Activated T-helper 1 cell treated with anti-CD3 and anti-CD28 coated beads, Interleukin-12 subunit alpha, Interleukin-12 subunit beta, Interleukin-2, Interleukin-4 antibody, amounts not matched to agents 30 ng/mL and 10 ng/mL and 1 ng/mL, durations not matched to agents 14 hours and 24 hours and 36 hours (primary cell): ENCODE measurements at regions not wholly inside any gene's neighbourhood (a gene's known extent, or its start where the extent isn't known, plus 50 kb on each side); places are given as distances from the start of the nearest gene placed in this dataset.

Source experiments
- DNase-seq: peaks from one replicate; pipeline ENCODE4 v3.0.0; 2021; ENCODE audit warnings: low spot score
- H3K27ac Mint-ChIP-seq: one replicate; pipeline ENCODE4 v1.8.0; 2021; ENCODE audit warnings: mild to moderate bottlenecking, mixed read lengths
- H3K27me3 Mint-ChIP-seq: one replicate; pipeline ENCODE4 v1.8.0; 2022; ENCODE audit warnings: mild to moderate bottlenecking, moderate library complexity, mixed read lengths; ENCODE audit not compliant: insufficient read depth
- H3K36me3 Mint-ChIP-seq: one replicate; pipeline ENCODE4 v1.8.0; 2021; ENCODE audit warnings: low read depth, mixed read lengths
- H3K4me1 Mint-ChIP-seq: one replicate; pipeline ENCODE4 v1.8.0; 2021; ENCODE audit warnings: low read depth, mixed read lengths
- H3K4me3 Mint-ChIP-seq: one replicate; pipeline ENCODE4 v1.8.0; 2021; ENCODE audit warnings: mild to moderate bottlenecking, moderate library complexity, mixed read lengths
- H3K9me3 Mint-ChIP-seq: one replicate; pipeline ENCODE4 v1.8.0; 2021; ENCODE audit warnings: mixed read lengths
- intact Hi-C: fragments of 100-400 bp; cut with micrococcal nuclease; formaldehyde crosslinking; loops from one replicate; pipeline ENCODE4 v1.15.1; 2024

GRCh38 chr1:59123081-59123681, 173.7 kb upstream of the FGGY start:
- Mint-ChIP-seq H3K27me3 (peaks cover 6% of the 10 kb centered on the region), H3K9me3 (peaks cover 19% of the 10 kb centered on the region), H3K4me1 (peaks cover 41% of the 10 kb centered on the region), H3K36me3 (peaks cover 12% of the 10 kb centered on the region), H3K4me3 (no peak overlapping the region), H3K27ac (no peak overlapping the region)
- DNase-seq: no peak
- intact Hi-C loops: no loop called here

DNA sequence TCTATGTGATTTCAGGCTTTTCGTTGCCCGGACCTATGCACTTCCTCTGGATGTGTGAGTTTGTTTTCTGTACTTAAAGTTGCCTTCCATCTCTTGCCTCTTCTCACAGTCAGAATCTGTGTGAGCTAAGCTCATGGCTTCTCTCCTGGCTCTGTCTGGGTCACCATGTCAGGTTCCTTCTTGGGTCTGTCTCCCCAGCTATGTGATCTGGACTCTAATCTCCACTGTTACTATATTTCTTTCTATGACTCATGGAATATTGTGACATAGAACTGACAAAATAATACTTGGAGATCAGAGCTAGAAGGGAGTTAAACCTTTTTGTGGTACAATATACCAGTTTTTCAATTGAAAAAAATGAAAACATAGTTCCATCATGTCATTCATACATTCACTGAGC, 172.7 kb upstream of the FGGY start:
- intact Hi-C loops: no loop called here

DNA sequence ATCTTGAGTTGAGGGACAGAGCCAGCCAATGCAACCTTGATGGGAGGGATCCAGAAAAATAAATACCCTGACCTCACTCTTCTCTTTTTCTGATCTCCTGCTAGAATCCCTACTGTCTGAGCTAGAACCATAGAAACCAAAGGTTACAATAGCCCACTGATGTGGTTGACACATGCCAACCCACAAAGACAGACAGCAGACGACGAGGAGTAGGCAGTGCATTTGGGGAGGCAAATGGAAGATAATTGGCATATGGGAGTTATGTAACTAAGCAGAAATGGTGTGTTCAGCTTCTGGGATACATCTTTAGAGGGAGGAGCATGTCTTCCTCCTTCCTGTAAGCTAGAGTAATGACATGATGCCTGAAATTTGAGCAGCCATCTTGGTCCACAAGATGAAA, 171.7 kb upstream of the FGGY start:
- intact Hi-C loops: loop anchor here (5.0 kb wide), 2 partner anchors 98 to 572 kb away; no protein-coding TSS in a partner anchor
- H3K4me3 Mint-ChIP-seq: no peak overlapping the region
- peaks cover 5% of the 10 kb centered on the region for H3K27me3 Mint-ChIP-seq
- peaks cover 12% of the 10 kb centered on the region for H3K36me3 Mint-ChIP-seq
- H3K27ac Mint-ChIP-seq: peak overlapping the region; percentile 8
- H3K9me3 Mint-ChIP-seq: peaks cover 19% of the 10 kb centered on the region
- no peak for DNase-seq
- H3K4me1 Mint-ChIP-seq: peaks cover 41% of the 10 kb centered on the region

More for the DNA sequence above, 172.7 kb upstream of the FGGY start:
- DNase-seq: no peak
- peaks cover 12% of the 10 kb centered on the region for H3K36me3 Mint-ChIP-seq
- H3K4me1 Mint-ChIP-seq: peaks cover 41% of the 10 kb centered on the region
- H3K27ac Mint-ChIP-seq: no peak overlapping the region
- H3K4me3 Mint-ChIP-seq: no peak overlapping the region
- peaks cover 19% of the 10 kb centered on the region for H3K9me3 Mint-ChIP-seq
- H3K27me3 Mint-ChIP-seq: peaks cover 8% of the 10 kb centered on the region

GRCh38 chr1:59125676-59126320, 171.1 kb upstream of the FGGY start:
- H3K36me3 Mint-ChIP-seq: peaks cover 12% of the 10 kb centered on the region
- no peak overlapping the region for H3K27ac Mint-ChIP-seq
- intact Hi-C loops: loop anchor here (5.0 kb wide), 2 partner anchors 98 to 572 kb away; no protein-coding TSS in a partner anchor
- peaks cover 5% of the 10 kb centered on the region for H3K27me3 Mint-ChIP-seq
- no peak for DNase-seq
- no peak overlapping the region for H3K4me3 Mint-ChIP-seq
- peaks cover 41% of the 10 kb centered on the region for H3K4me1 Mint-ChIP-seq
- H3K9me3 Mint-ChIP-seq: peaks cover 19% of the 10 kb centered on the region

- H3K9me3 Mint-ChIP-seq: peaks cover 19% of the 10 kb centered on the region
Measured at GRCh38 chr1:59126366-59126765, 170.5 kb upstream of the FGGY start.

GRCh38 chr1:59128239-59128736, 168.6 kb upstream of the FGGY start:
- Mint-ChIP-seq H3K36me3 (peaks cover 8% of the 10 kb centered on the region), H3K4me3 (no peak overlapping the region), H3K4me1 (peaks cover 45% of the 10 kb centered on the region), H3K27ac (no peak overlapping the region), H3K27me3 (peaks cover 2% of the 10 kb centered on the region), H3K9me3 (peaks cover 19% of the 10 kb centered on the region)
- no peak for DNase-seq
- intact Hi-C loops: loop anchor here (5.0 kb wide), 2 partner anchors 101 to 569 kb away; no protein-coding TSS in a partner anchor

More at GRCh38 chr1:59126366-59126765, 170.5 kb upstream of the FGGY start:
- DNase-seq: no peak
- intact Hi-C loops: loop anchor here (5.0 kb wide), 2 partner anchors 99 to 571 kb away; no protein-coding TSS in a partner anchor
- H3K27me3 Mint-ChIP-seq: peaks cover 5% of the 10 kb centered on the region
- no peak overlapping the region for H3K4me3 Mint-ChIP-seq
- peaks cover 12% of the 10 kb centered on the region for H3K36me3 Mint-ChIP-seq
- peaks cover 41% of the 10 kb centered on the region for H3K4me1 Mint-ChIP-seq
- no peak overlapping the region for H3K27ac Mint-ChIP-seq

DNA sequence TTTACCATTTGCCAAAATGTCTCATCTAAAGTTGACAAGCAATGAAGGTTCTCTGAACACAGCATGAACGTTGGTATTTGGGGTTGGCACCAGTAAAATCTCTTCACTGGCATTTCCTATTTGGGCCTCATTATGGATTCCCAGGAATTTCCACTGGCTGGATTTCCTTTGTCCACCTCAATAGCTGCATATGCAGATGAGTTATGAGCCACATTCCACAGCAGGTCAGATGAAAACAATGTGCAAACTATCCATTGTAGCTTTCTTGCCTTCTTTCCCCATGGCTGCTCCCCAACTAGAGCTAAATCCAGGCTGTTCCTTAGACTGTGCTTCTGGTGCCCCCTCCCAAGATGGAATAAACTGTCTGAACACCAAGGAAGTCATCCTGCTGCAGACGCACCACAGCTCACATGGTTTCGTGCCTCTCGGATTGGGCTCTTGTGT, 168.1 kb upstream of the FGGY start:
- Mint-ChIP-seq H3K4me1 (peaks cover 42% of the 10 kb centered on the region), H3K4me3 (no peak overlapping the region), H3K9me3 (peaks cover 19% of the 10 kb centered on the region), H3K27me3 (peaks cover 5% of the 10 kb centered on the region), H3K36me3 (peaks cover 8% of the 10 kb centered on the region), H3K27ac (no peak overlapping the region)
- intact Hi-C loops: loop anchor here (5.0 kb wide), 2 partner anchors 102 to 568 kb away; no protein-coding TSS in a partner anchor
- DNase-seq: no peak

- peaks cover 5% of the 10 kb centered on the region for H3K27me3 Mint-ChIP-seq
- peaks cover 5% of the 10 kb centered on the region for H3K9me3 Mint-ChIP-seq
- DNase-seq: no peak
- intact Hi-C loops: no loop called here
- H3K36me3 Mint-ChIP-seq: peaks cover 3% of the 10 kb centered on the region
- H3K4me1 Mint-ChIP-seq: peaks cover 20% of the 10 kb centered on the region
- H3K27ac Mint-ChIP-seq: no peak overlapping the region
- H3K4me3 Mint-ChIP-seq: no peak overlapping the region
Measured at GRCh38 chr1:59132295-59132694, 164.6 kb upstream of the FGGY start.

DNA sequence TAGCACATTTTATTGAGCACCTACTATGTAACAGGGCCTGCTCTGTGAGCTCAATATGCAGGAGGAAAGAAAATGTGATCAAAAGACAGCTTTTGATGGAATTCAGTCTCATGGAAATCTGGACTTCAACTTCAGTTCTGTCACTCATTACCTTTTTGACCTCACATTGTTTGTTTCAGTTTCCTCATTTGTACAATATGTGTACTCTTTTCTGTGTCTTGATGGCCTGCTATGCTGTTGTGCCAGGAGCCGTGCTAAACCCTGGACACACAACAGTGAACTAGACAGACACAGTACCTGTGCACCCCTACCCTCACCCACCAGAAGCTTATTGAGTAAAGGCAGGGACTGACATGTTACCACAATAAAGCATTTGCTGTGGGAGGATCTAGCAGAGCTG, 162.9 kb upstream of the FGGY start:
- intact Hi-C loops: no loop called here
- Mint-ChIP-seq H3K4me1 (peaks cover 27% of the 10 kb centered on the region), H3K27ac (no peak overlapping the region), H3K9me3 (no peaks in the 10 kb centered on the region), H3K36me3 (no peaks in the 10 kb centered on the region), H3K4me3 (no peak overlapping the region), H3K27me3 (peaks cover 3% of the 10 kb centered on the region)
- no peak for DNase-seq

GRCh38 chr1:59135761-59136255, 161.1 kb upstream of the FGGY start:
- H3K4me1 Mint-ChIP-seq: peaks cover 44% of the 10 kb centered on the region
- H3K9me3 Mint-ChIP-seq: no peaks in the 10 kb centered on the region
- no peak for DNase-seq
- H3K4me3 Mint-ChIP-seq: no peak overlapping the region
- H3K36me3 Mint-ChIP-seq: no peaks in the 10 kb centered on the region
- no peak overlapping the region for H3K27ac Mint-ChIP-seq
- intact Hi-C loops: no loop called here
- H3K27me3 Mint-ChIP-seq: peaks cover 3% of the 10 kb centered on the region

- intact Hi-C loops: no loop called here
- Mint-ChIP-seq H3K27me3 (peaks cover 3% of the 10 kb centered on the region), H3K36me3 (no peaks in the 10 kb centered on the region), H3K9me3 (no peaks in the 10 kb centered on the region), H3K27ac (no peak overlapping the region), H3K4me1 (peaks cover 53% of the 10 kb centered on the region), H3K4me3 (no peak overlapping the region)
- no peak for DNase-seq
Measured at GRCh38 chr1:59136541-59137275, 160.2 kb upstream of the FGGY start.

DNA sequence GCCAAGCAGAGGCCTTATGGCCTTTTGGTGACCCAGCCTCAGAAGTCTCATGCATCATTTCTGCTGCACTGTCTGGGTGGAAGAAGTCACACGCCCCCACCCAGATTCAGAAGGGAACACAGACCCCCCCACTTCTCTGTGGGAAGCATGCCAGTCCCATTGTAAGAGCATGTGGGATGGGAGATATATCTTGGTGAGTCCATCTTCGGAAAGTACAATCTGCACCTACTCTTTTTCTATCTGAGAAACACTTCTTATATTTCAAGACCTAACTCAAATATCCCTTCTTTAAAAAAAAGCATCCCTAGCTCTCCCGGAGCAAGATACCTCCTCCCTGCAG, 159.6 kb upstream of the FGGY start:
- Mint-ChIP-seq H3K27ac (no peak overlapping the region), H3K4me1 (peaks cover 54% of the 10 kb centered on the region), H3K27me3 (peaks cover 3% of the 10 kb centered on the region), H3K4me3 (no peak overlapping the region), H3K36me3 (no peaks in the 10 kb centered on the region), H3K9me3 (no peaks in the 10 kb centered on the region)
- intact Hi-C loops: no loop called here
- DNase-seq: no peak

DNA sequence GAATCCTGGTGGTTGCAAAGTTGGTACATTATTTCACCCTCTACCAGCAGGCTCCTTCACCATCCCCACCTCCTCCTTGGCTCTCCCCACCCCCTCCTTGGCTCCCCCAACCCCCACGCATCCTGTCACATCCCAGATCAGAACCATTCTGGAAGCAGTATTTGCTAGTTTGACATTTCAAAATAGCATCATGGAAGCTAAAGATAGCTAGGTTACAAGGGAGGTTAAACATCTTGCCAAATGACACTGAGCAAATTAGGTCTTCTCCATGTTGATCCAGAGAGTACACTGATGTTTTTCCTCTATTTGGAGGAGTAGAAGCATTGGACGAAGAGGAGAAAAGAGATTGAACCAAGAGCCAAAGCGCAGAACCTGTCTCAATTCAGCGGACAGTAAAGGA, 158.9 kb upstream of the FGGY start:
- H3K4me1 Mint-ChIP-seq: peaks cover 58% of the 10 kb centered on the region
- H3K36me3 Mint-ChIP-seq: no peaks in the 10 kb centered on the region
- intact Hi-C loops: no loop called here

More for the DNA sequence above, 158.9 kb upstream of the FGGY start:
- no peaks in the 10 kb centered on the region for H3K9me3 Mint-ChIP-seq
- no peak overlapping the region for H3K4me3 Mint-ChIP-seq
- no peak for DNase-seq
- H3K27ac Mint-ChIP-seq: no peak overlapping the region
- H3K27me3 Mint-ChIP-seq: peaks cover 3% of the 10 kb centered on the region
